GM18951 (cell line): ENCODE measurements at regions not wholly inside any gene's neighbourhood (a gene's known extent, or its start where the extent isn't known, plus 50 kb on each side); places are given as distances from the start of the nearest gene placed in this dataset.

Source experiments
- POLR2A ChIP-seq: IDR thresholded peaks from 4 replicates; pipeline ENCODE4 v1.6.1; 2011; ENCODE audit warnings: mild to moderate bottlenecking; ENCODE audit not compliant: insufficient read length, insufficient read depth; ENCODE audit errors: extremely low read depth
- in situ Hi-C: fragments of 300-500 bp; cut with MboI; formaldehyde crosslinking; loops from one replicate; pipeline ENCODE4 v1.12.0; 2022; ENCODE audit warnings: low sequenced_read_pairs, mixed read lengths, inconsistent platforms; ENCODE audit not compliant: unreplicated experiment

- TF ChIP-seq POLR2A: no peak
- in situ Hi-C loops: no loop called here
These were observed 138.4 kb upstream of the GALNTL6 start for GRCh38 chr4:171674781-171675180.

GRCh38 chr4:171668403-171668802 is 144.8 kb upstream of the GALNTL6 start:
- in situ Hi-C loops: no loop called here

GRCh38 chr4:171667906-171668305 is 145.3 kb upstream of the GALNTL6 start:
- in situ Hi-C loops: no loop called here
- TF ChIP-seq POLR2A: no peak

More at GRCh38 chr4:171668403-171668802, 144.8 kb upstream of the GALNTL6 start:
- no peak for TF ChIP-seq POLR2A

- in situ Hi-C loops: no loop called here
- TF ChIP-seq POLR2A: no peak
These were observed 162.1 kb upstream of the GALNTL6 start for GRCh38 chr4:171651071-171651470.

- in situ Hi-C loops: no loop called here
- TF ChIP-seq POLR2A: no peak
These were observed 162.7 kb upstream of the GALNTL6 start for GRCh38 chr4:171650543-171650942.

GRCh38 chr4:171648926-171649325 is 164.3 kb upstream of the GALNTL6 start:
- in situ Hi-C loops: no loop called here

GRCh38 chr4:171646984-171647383 is 166.2 kb upstream of the GALNTL6 start:
- no peak for TF ChIP-seq POLR2A
- in situ Hi-C loops: no loop called here

More at GRCh38 chr4:171648926-171649325, 164.3 kb upstream of the GALNTL6 start:
- TF ChIP-seq POLR2A: no peak

GRCh38 chr4:171644430-171645057 is 168.7 kb upstream of the GALNTL6 start:
- in situ Hi-C loops: no loop called here
- TF ChIP-seq POLR2A: no peak

GRCh38 chr4:171639540-171639939 is 173.7 kb upstream of the GALNTL6 start:
- in situ Hi-C loops: no loop called here
- TF ChIP-seq POLR2A: no peak

- TF ChIP-seq POLR2A: no peak
- in situ Hi-C loops: no loop called here
These were observed 176.6 kb upstream of the GALNTL6 start for GRCh38 chr4:171636606-171637005.

GRCh38 chr4:171629737-171630136 is 183.5 kb upstream of the GALNTL6 start:
- in situ Hi-C loops: no loop called here
- no peak for TF ChIP-seq POLR2A

- no peak for TF ChIP-seq POLR2A
- in situ Hi-C loops: no loop called here
These were observed 184.0 kb upstream of the GALNTL6 start for GRCh38 chr4:171629182-171629581.

- in situ Hi-C loops: no loop called here
These were observed 186.7 kb upstream of the GALNTL6 start for GRCh38 chr4:171626554-171626953.

GRCh38 chr4:171622729-171623128 is 190.5 kb upstream of the GALNTL6 start:
- in situ Hi-C loops: no loop called here
- TF ChIP-seq POLR2A: no peak

More at GRCh38 chr4:171626554-171626953, 186.7 kb upstream of the GALNTL6 start:
- no peak for TF ChIP-seq POLR2A
